Astrocyte of the cerebellum (primary cell): ENCODE measurements at regions not wholly inside any gene's neighbourhood (a gene's known extent, or its start where the extent isn't known, plus 50 kb on each side); places are given as distances from the start of the nearest gene placed in this dataset.

Source experiments
- DNase-seq: peaks from one replicate; pipeline ENCODE4 v3.0.0-alpha.2; 2011; ENCODE audit warnings: low read depth
- H3K4me3 ChIP-seq: 2 replicates; pipeline ENCODE4 v1.5.1; 2011; ENCODE audit warnings: mild to moderate bottlenecking, low read depth, low read length, moderate library complexity
- in situ Hi-C: cut with HindIII; loops from 2 replicates; pipeline ENCODE4 v1.10.0; 2017; ENCODE audit warnings: low sequenced_read_pairs
- TF ChIP-seq, protein P1 (sequence below): IDR thresholded peaks from 2 replicates; pipeline ENCODE4 v1.5.1; 2012; ENCODE audit warnings: low read length, low read depth, moderate library complexity, mild to moderate bottlenecking; ENCODE audit errors: missing control alignments

DNA sequence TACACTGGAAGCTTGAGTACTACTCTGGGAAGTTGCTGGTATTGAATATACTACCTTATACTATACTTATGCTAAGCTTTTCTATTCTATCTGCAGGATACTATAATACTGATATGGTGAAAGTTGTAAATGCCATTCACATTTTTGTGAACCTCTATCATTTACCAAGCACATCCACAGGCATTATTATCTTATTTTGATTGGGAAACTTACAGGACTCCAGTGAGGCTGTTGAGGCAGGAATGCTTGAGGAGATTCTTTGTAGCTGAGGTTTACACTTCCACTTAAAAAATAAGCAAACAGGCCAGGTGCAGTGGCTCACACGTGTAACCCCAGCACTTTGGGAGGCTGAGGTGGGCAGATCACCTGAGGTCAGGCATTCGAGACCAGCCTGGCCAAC is 442.9 kb downstream of the QKI start:
- TF ChIP-seq, protein P1, sequence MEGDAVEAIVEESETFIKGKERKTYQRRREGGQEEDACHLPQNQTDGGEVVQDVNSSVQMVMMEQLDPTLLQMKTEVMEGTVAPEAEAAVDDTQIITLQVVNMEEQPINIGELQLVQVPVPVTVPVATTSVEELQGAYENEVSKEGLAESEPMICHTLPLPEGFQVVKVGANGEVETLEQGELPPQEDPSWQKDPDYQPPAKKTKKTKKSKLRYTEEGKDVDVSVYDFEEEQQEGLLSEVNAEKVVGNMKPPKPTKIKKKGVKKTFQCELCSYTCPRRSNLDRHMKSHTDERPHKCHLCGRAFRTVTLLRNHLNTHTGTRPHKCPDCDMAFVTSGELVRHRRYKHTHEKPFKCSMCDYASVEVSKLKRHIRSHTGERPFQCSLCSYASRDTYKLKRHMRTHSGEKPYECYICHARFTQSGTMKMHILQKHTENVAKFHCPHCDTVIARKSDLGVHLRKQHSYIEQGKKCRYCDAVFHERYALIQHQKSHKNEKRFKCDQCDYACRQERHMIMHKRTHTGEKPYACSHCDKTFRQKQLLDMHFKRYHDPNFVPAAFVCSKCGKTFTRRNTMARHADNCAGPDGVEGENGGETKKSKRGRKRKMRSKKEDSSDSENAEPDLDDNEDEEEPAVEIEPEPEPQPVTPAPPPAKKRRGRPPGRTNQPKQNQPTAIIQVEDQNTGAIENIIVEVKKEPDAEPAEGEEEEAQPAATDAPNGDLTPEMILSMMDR: no peak
- in situ Hi-C loops: no loop called here
- no peak overlapping the region for H3K4me3 ChIP-seq
- DNase-seq: no peak

DNA sequence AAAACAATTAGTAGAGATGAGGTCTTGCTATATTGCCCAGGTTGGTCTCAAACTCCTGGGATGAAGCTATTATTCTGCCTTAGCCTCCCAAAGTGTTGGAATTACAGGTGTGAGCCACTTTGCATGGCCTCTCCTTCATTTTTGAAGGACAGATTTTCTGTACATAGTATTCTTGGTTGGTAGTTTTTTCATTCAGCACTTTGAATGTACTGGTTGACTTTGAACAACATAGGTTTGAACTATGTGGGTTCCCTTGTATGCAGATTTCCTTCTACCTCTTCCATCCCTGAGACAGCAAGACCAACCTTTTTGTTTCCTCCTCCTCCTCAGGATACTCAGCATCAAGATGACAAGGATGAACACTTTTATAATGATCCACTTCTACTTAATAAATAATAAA is 436.4 kb downstream of the QKI start:
- no peak for DNase-seq
- in situ Hi-C loops: no loop called here
- TF ChIP-seq, protein P1: no peak
- H3K4me3 ChIP-seq: no peak overlapping the region

GRCh38 chr6:163844761-163845160 is 430.2 kb downstream of the QKI start:
- TF ChIP-seq, protein P1: no peak
- no peak overlapping the region for H3K4me3 ChIP-seq
- in situ Hi-C loops: no loop called here
- DNase-seq: no peak

- no peak overlapping the region for H3K4me3 ChIP-seq
- DNase-seq: no peak
- in situ Hi-C loops: no loop called here
- TF ChIP-seq, protein P1: no peak
Observed at GRCh38 chr6:163844357-163844756, 429.8 kb downstream of the QKI start.

- in situ Hi-C loops: no loop called here
Observed at GRCh38 chr6:163843218-163843617, 428.7 kb downstream of the QKI start.

DNA sequence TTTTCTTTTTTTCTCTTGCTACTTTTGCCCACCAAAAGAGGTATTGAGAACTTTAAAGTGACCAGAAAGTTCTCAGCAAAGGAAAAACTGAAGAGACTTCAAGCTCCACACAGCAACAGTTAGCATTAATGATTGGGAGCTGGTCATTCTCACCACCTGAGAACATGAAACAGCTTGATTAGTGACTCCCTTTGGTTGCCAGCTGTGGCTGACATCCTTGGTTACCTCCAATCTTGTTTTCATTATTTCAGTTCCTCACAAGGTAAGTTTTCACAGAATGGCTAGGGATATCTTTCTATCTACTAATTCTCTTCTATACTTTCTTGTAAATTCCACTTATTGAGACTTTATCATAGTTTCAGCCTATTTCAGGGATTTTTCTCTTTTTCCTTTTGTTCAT is 427.9 kb downstream of the QKI start:
- no peak for DNase-seq
- in situ Hi-C loops: no loop called here
- TF ChIP-seq, protein P1: no peak
- no peak overlapping the region for H3K4me3 ChIP-seq

More at GRCh38 chr6:163843218-163843617, 428.7 kb downstream of the QKI start:
- TF ChIP-seq, protein P1: no peak
- no peak overlapping the region for H3K4me3 ChIP-seq
- no peak for DNase-seq

DNA sequence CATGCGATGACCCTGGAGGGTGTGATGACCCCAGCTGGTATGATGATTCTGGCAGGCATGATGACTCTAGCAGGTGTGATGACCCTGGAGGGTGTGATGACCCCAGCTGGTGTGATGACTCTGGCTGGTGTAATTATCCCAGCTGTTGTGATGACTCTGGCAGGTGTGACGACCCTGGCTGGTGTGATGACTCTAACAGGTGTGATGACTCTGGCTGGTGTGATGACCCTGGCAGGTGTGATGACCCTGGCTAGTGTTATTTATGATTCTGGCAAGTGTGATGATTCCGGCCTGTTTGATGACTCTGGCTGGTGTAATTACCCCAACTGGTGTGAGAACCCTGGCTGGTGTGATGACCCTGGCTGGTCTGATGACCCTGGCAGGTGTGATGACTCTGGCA is 427.2 kb downstream of the QKI start:
- DNase-seq: no peak
- TF ChIP-seq, protein P1: no peak
- in situ Hi-C loops: no loop called here
- no peak overlapping the region for H3K4me3 ChIP-seq
